Nucleus accumbens (tissue), 56 donors: ENCODE measurements at regions not wholly inside any gene's neighbourhood (a gene's known extent, or its start where the extent isn't known, plus 50 kb on each side); places are given as distances from the start of the nearest gene placed in this dataset.

Source experiments
- DNase-seq, 56 donors: peaks; one replicate each; lab custom pipeline; 2025; lab: John Stamatoyannopoulos, UW

DNA sequence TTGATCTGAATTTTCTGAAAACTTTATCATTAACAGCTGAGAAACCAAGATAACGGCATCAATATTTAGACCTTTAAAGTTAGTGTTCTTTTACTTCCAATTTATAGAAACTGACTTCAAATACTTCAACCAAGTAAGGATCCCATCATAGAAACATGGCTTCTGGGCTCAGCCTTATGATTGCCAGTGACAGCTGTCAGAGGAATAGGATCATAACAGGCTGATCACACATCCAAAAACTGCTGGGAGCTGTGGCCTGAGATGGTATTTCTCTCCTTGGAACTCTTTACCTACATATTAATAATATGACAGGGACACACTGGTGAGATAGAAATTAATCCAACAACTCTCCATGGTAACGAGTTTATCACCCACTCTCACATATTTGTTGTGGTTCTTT is 448.3 kb upstream of the NMUR2 start:
- DNase-seq = no peak

DNA sequence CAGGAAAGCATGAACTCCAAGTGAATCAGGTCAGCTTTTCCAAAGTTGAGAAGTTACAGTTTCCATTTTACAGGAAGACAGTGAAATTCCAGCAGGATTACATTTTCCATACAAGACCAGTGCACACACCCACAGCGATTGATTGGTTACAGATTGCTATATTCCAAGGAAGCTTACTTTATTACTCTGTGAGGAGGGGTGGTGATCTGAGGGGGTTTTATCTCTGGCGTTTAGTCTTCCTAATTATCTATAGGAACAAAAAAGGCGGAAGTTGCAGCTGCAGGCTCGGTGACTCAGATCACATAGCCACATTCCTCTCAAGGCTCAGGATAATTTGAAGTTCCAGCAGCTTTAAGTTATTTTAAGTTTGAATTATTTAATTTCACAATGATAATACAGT is 450.4 kb upstream of the NMUR2 start:
- DNase-seq = no peak

DNA sequence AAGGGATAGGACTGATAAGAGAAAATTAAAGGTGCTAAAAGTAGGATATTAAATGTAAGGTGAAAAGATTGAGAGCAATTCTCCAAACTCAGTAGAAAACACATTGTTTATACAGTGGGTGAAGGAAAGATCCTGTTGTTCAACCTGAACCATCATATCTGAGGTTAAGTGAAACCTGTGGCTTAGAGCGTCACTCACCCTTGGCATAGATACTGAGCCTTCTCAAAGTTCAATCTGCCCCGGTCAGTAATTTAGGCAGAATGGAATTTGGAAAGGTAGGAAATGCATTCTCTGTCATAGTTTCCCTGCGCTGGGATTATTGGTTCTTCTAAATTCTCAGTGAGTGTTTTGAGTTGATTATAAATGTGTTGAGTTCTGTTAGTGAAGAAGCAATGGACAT is 456.2 kb upstream of the NMUR2 start:
- DNase-seq = no peak

DNA sequence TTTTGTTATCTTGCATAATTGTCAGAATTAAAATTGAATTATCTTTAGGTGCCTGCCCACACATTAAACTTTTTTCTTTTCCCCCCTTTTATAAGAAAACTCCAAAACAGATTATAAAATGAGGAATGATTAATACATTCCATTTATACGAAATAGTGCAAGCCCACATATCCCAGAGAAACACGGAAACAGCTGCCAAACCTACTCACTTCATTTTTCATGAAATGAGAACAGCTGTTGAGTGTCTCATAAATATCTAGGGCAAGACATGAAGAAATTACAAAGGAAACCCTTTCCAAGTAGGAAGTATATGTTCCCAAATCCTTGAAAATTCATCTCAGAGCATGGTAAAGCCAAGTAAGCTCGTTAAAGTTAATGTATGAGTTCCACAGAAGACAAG is 459.4 kb upstream of the NMUR2 start:
- DNase-seq = peak in 5 of 56 donors; percentile 0 to 18 (median 10)

DNA sequence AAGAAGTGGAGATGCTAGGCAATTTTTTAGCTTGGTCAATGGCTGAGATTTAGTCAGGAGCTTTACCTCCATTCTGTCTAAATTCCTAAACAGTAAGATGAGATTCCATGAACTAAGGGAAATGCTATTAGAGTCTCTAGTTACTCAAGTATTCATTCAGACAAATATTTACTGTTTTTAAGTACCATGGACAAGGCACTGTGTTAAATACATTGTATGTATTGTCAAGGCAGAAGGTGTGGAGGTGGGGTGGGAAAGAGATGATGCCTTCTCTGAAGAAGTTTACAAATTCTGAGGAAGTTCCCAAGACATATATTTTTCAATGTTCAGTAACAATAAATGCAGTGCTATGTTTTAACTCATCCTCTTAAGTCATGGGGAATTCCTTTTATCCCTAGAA is 459.9 kb upstream of the NMUR2 start:
- no peak for DNase-seq

DNA sequence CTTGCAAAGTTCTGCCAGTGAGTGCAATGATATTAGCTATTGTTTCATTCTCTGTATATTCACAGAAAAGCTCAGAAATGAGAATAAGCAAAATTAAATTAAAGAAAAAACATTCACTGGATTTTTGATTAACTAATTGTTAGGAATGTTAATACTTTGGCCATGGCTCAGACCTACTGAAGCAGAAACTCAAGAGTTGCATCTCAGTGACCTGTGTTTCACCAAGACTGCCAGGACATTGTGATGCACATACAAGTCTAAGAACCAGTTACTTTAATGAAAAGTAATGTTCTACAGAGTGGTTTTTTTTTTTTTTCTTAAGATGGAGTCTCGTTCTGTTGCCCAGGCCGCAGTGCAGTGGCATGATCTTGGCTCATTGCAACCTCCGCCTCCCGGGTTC is 464.9 kb upstream of the NMUR2 start:
- no peak for DNase-seq

DNA sequence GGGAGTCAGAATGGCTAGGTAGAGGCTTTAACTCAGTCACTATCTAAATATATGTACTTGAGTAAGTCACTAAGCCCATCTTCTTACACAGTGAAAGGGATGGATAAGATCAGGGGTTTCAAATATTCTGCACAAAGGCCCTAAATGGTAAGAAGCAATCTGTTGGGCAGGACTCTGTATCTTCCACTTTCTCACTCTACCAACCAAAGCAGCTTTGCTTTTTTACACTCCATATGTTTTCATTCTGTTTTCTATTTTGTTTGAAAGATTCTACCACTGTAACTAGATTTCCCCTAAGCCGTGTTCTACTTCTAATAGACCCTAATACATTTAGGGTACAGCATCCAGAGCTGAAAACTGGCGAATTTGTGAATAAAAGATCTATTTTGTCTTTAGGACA is 477.5 kb upstream of the NMUR2 start:
- no peak for DNase-seq

DNA sequence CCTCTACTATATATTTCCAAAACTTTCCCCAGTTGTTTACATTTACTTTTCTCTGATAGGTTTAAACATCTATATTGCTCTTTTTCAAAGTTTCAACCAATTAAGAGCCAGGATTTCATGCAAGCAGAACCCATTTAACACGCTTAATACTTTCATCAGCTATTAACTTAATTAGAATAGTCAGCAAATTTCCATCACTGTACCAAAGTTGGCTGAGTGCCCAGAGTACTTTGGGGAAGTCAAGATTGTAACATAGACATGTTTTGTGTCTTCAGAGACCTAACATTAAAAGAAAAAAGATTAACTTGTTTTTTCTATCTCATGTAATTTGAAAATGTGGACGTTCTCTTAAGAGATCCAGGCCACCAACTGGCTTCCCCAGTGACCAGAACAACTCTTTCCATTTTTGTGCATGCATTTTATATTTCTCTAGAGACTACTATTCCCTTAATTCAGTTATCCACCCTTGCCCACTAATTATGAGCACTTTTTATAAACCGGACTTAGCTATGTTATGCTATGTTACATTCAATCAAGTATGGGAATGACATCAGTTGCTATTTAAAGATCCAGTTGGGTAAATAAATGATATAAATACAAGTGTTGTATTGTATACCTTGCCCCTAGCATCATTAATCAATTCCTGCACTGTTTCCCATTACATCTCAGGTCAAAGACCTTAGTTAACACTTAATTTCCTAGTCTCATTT is 478.1 kb upstream of the NMUR2 start:
- no peak for DNase-seq

DNA sequence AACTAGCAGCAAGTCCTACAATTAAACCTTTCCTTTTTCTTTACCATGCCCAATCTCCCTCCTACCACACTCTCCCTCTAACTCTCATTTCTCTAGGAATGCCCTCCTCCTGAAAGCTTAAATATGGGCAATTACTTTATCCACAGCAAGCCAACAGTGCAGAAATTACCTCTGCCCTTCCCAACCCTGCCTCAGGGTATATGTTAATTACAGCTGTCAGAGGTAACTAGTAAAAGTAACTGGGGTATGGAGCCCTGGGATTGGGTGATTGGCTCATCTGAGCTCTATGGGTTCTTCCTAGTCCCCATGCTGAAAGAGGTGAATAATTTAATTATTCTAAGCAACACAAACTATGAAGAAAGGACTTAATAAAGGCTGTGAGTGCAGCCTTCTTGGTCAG is 478.9 kb upstream of the NMUR2 start:
- DNase-seq = no peak

DNA sequence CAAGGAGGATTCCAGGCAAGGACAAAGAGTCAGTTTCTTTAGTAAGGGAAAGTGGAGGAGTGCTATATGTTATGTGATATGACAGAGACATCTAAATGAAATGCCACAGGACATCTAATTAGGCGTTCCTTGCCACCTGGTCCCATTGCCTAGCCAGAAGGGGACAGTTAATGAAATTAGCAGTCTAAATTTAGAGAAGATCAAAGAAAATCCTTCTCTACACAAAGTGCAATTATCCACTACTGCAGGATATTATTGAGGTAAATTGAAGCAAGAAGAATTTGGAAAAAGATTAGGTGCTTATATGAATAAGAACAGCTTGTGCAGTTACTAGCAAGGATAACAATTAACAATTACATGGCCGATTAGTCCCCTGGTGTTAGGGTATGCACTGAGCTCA is 495.3 kb upstream of the NMUR2 start:
- no peak for DNase-seq

DNA sequence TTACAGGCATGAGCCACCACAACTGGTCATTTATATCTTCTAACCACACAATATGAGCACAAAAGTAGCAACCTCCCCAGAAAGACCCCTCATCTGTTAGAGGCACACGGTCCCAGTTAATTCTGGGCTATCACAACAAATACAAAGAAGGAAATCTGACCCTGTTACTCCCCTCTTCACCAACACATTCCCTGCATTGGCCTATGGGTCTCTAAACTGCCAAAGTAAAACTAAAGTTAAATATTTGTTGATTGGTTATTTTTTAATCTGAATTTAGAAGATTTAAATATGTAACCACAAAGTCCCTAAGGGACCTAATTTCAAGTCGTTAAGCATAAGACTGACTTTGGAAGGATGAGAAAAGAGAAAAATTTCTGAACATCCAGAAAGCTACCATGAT is 496.7 kb upstream of the NMUR2 start:
- no peak for DNase-seq

DNA sequence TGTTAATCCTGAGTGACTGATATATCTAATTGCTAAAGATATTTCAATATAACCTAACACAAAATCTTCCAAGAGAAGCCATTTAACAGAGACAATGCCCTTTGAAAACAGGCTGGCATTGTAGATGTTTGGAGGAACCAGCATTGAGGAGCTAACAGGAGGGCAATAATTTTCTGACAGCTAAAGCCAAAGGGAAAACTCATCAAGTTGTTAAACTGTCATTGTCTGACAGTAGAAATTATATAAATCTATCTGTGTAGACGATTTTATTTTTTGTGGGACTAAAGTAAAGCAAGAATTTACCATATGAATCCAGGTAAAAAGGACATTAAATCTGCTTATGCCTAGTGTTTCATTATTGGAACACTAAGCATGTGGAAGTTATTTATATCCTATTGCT is 500.2 kb upstream of the NMUR2 start:
- no peak for DNase-seq

DNA sequence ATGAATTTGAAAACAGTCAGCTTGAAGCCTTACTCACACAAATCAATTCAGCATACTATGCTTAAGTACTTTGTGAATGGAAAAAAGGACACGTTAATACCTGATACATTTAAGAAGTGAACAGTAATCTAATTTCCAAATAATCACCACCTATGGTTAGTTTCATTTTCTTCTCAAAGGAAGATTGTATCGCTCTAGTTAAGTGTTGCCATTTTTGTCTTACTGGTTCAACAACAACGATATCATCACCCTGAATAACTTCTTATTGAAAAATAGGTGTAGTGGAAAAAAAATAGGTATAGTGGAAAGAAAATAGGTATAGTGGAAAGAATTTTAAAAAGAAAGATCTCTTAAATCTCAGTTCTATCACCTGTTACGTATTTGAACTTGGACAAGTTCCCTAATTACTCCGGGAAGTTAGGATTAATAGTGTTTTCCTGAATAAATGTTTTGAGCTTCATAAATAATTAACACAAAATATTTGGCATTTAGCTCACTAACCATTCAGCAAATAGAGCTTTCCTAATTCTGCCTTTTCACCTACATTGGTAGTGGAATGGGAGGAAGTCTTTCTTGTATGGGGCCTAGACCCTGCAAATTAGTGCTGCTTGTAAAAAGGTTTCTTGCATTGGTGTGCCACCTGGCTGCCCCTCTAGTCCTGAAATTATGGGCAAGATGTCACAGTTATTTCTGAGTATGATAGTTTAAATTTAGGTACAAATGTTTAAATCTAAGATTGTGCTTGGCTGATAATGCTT is 502.6 kb upstream of the NMUR2 start:
- no peak for DNase-seq

DNA sequence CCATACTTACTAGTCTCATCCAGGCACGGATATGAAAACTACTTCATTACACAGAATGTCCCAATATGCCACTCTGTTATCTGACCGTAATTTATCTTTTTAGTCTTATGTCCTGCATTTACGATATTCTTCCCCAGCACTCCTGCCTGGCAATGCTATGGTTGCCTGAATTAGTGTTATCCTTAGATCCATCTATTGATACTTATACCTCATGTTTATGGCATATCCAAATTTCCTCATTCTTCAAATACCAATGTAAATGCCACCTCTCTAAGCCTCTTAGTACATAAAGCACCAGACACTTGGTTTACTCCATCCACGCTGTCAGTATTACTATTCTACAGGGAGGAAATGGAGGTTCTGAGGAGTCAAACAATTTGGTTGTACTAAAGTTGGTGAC is 507.8 kb upstream of the NMUR2 start:
- DNase-seq = no peak

DNA sequence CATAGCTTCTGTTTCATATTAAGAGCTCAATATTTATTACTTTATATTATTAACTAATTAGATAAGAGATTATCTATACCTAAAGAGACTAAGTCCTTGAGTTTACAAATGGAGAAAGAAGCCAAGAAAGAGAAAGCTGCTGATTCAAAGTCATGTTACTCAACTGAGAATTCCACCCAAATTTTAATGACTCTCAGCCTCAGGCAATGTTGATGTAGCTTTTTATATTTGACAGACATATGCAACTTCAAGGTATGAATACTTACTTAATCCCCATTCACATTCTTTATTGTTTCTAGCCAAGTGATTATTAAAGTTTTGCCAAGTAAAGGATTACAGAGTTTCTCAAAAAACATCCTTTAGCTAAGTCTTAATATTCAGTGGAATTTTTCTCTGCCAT is 527.5 kb upstream of the NMUR2 start:
- DNase-seq = no peak

DNA sequence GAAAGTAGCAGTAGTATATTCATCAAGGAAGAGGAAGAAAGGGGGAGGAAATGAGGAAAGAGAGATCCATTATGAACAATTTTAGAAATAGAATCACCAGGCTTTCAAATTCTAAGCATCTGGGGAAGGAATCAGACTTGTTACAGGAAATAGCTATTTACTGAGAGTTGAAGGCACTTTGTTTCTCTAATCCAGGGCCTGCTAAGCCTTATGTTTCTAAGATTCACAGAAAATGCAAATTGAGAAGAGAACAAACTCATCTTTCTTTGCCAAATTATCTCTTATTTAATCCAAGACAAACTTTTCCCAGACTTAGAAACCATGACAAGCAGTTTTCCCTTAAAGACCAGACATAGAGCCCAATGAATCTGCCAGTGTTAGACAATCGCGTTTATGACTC is 528.0 kb upstream of the NMUR2 start:
- DNase-seq = no peak

DNA sequence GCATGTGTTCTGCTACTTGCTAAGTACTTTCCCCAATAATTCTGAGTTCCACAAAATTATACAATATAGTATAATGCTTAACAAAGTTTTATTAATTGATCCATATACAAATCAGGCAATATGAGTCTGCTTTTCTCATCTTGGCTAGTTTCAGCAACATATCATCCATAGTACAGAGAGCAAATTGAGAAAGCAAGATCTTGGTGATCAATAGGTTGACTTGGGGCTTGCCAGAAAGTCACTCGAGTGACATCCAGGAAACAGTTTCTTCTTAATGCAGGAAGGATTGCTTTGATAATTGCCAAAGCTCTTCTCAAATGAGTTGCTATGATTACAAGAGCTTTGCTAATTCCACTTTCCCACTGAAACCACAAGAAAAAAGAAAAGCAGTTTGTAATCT is 533.6 kb upstream of the NMUR2 start:
- DNase-seq = no peak

DNA sequence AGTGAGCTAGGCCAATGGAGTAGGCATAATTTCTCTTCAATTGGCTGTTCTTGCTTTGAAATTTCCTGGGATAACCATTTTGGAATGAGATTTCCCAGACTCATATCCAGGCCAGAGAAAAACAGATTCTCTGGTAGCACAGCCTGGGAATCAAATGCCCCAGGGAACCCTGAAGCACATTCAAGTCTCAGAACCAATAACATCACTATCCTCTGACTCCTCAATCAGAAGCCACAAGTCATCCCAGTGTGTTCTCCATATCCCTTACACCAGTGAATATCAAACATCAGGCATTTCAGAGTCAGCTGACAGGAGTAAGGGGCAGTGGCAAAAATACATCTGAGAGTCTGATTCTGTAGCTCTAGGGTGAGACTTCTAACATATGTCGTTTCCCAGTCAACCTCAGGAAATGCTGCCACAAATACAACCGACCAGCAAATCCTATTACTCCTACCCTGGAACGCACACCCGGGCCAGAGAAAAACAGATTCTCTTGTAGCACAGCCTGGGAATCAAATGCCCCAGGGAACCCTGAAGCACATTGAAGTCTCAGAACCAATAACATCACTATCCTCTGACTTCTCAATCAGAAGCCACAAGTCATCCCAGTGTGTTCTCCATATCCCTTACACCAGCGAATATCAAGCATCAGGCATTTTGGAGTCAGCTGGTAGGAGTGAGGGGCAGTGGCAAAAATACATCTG is 537.7 kb upstream of the NMUR2 start:
- no peak for DNase-seq

DNA sequence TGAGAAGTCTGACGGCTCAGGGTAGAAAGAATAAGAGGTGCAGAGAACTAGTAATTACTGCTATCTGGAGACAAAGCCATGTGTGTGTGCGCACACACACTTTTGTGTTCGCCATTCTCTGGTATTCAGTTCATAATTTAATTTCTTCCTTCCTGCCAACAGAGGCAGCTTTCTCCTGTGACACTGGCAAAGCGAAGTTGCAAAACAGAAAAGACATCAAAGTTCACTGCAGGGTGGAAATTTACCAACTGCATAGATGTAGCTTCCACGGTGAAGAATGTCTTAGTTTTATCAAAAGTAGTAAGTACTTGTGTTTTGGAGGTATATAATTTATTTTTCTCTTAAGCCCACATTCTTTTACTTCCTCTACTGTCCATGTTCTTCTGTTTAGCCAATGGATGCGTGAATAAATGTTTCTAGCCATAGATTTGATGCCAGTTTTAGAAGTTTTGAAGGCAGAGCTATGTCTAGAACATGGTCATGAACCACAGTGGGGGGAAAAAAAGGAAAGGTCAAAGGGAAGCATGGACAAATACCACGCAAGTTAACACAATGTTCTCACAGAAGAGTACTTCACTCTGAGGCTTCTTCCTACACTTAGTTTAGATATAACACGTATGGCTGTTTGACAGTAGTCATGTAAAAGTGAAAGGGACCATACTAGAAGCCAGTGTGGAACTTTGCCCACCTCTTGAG is 536.5 kb upstream of the GRIA1 start:
- no peak for DNase-seq

DNA sequence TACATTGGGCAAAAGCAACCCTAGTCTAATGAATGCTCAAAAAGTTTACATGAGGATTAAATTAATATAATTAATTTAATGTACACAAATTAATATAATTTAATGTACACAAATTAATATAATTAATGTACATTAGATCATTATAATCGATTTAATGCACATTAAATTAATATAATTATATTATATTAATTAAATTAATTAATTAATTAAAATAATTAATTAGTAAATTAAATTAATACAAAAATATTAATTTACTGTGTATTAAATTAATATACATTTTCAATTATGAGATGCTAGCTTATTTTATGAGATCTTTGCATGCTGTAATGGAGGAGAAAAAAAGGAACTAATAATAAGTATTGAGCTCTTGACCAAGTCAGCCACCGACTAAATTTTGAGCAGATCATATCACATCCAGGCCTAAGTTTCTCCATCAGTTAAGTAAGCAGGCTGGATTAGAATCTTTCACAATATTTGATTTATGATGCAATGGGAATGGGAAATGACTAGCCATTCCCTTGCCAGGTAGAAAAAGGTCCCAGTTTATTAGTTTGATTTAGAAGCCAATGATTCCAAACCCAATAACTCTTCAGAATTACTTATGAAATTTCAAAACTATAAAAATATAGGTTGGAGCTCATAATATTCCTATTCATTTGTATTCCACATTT is 533.4 kb upstream of the GRIA1 start:
- DNase-seq = no peak
